NCI-H1694 (cell line): ENCODE measurements at regions not wholly inside any gene's neighbourhood (a gene's known extent, or its start where the extent isn't known, plus 50 kb on each side); places are given as distances from the start of the nearest gene placed in this dataset.

ENCODE experiments used
- DNase-seq: peaks from one replicate; lab custom pipeline; 2025; lab: John Stamatoyannopoulos, UW

DNA sequence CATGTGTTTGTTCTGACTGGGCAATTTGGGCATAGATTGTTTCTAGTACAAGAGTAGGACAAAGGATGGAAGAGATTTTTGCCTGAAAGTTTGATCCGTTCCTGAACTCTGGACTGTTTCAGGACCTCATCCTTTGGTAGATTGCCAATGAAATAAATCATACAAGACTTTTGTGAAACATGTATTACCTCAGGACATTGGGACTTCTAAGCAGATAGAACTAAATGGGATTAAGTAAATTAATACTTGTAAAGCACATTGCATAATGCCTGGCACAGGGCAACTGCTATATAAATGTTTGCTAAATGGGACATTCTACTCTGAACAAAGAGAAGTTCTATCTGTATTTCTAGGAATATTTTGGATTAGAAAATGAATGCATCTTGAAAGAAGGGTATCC is 164.8 kb upstream of the RPS6KA3 start:
- DNase-seq, result no peak

DNA sequence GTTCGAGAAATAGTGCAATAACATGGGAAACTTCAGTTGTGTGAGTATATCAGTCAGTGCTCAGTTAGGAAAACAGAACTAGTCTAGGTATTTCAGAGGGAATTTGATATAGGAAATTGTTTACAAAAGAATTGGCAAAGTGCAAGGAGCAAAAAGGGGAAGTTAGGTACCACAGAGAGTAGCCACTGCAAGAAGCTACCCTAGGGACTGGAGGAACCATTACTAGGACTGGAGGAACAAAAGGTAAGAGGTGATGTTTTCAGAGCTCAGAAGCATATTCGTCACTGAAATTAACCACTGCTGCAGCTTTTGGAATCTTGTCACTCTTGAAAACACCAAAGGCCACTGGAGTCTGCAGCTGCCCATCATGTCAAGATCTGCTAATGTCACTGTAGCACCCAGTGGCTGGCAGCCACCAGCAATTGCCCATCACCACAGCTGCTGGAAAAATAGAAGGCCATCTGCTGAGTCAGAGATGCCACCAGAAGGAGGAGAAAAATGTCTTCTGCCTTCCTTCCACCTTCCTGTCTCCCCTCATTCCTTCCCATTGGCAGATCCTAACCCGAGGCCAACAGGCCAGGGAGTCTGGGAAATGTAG is 160.6 kb upstream of the RPS6KA3 start:
- no peak for DNase-seq

DNA sequence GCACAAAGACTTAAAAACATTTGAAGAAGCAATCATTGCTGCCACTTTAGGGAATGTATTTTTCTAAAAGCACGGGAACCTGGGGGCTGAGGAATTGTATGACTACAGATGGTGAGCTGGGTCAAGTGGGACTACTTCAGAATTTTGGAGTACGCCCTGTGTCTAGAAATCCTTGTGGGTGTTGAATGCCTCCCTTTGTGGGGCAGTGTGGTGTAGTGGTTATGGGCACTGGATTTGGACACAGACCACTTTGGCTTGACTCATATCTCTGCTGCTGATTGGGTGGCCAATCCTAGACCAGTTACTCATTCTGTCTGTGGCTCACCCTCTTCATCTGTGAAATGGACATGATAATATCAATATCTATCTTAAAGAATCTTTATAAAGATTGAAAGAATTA is 155.0 kb upstream of the RPS6KA3 start:
- DNase-seq, result no peak

DNA sequence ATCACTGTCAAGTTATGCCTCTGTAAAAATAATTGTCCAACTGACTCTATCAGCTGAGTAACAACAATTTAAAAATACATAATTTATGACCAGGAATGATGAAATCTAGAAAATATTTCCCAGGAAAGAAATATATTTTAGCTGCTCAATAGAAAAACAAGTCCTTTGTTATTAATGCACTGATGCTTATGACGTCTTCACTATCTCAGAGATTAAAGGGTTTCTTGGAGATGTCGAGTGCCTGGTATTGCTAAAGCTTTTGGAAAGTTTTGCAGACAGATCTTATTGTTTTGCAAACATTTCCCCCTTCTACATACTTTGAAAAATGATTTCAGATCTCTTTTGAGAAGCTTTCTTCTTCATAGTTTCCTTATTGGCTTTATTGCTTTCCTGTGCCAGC is 154.6 kb upstream of the RPS6KA3 start:
- no peak for DNase-seq

DNA sequence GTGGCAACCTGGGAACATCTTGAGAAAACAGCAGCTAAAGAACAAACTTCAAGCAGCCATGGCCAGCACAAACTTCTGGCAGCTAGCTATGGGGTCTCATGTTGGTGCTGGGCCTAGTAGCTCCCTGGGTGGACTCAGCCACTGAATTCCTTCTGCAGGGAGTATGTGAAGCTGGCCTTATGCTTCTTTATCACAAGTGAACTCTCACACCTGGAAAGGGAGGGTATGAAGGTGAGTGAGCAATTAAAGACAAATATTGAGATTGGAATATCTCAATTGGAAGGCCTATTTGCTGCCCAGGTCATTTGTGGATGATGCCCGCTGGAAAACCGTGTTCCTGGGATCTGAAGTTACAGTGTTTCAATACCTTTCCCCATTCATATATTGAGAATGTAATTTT is 153.3 kb upstream of the RPS6KA3 start:
- no peak for DNase-seq

DNA sequence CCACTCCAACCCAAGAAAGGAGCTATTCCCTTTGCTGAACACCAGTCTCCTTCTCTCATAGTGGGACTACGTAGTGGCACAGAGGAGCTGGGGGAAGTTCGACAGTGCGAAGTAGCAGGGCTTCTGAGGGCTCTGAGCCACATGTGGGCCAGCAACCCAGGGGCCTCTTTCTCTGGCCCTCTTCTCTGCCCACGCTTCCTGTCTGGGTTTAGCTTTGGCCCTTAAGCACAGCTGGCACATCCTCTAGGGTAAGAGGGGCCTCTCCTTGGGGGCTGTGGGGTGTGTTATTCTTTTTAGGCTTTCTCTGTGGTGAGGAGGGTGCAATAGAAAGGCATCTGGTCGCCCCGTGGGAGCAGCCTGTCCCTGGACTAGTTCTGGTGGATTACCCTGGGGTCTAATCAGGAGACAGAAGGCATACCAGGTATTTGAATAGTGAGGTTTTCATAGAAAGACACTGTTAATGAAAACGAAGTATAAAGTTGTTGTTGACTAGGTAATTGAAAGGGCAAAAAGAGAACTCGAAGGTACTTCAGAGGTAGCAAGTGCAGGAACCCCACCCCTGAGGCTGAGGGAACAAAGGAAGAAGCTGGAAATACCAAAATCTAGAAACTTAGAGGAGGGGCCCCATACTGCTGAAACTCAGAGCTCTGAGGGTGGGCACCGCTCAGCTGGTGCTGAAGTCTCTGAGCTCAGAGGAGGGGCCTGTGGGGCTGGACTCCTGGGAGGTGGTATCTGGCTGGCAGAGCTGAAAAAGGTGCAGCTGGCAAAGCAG is 151.9 kb upstream of the RPS6KA3 start:
- no peak for DNase-seq

DNA sequence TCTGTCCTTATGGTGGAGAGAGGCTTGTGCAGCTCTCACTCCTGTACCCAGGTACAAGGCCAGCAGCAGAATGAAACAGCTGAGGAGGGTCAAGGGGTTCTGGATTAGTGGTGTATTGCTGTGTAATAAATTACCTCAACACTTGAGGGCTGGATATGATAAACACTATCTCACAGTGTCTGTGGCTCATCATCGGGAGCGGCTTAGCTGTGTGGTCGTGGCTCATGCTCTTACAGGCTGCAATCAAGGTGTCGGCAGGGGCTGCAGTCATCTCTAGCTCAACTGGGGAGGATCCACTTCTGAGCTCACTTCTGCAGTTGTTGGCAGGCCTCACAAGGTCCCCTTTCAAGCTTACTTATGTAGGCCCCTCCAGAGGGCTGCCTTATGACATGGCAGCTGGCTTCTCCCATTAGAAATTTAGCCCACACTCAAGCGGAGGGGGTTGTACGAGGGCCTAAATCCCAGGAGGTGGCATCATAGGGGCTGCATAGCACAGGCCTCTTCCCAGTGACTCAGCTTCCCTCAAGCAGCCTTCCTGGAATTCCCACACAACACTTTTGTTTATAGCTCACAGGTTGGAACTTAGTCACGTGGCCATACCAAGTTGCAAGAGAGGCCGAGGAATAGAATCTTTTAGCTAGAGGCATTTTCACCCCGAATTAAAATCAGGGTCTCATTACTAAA is 148.2 kb upstream of the RPS6KA3 start:
- DNase-seq, result no peak

DNA sequence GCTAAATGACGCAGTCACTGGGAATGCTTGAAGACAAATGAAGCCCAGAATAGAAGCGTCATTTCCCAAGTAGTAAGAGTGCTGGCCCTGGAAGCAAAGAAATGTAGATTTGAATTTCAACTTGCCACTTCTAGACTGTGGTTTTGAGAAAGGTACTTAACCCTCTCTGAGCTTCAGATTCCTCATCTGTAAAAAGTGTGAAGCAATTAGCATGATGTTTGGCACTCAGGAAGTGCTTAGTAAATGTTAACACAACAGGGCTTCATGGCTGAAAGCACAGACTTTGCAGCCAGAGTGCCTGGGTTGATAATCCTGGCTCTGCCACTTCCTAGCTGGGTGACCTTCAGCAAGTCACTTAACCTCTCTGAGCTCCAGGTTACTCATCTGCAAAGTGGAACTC is 147.4 kb upstream of the RPS6KA3 start:
- no peak for DNase-seq

DNA sequence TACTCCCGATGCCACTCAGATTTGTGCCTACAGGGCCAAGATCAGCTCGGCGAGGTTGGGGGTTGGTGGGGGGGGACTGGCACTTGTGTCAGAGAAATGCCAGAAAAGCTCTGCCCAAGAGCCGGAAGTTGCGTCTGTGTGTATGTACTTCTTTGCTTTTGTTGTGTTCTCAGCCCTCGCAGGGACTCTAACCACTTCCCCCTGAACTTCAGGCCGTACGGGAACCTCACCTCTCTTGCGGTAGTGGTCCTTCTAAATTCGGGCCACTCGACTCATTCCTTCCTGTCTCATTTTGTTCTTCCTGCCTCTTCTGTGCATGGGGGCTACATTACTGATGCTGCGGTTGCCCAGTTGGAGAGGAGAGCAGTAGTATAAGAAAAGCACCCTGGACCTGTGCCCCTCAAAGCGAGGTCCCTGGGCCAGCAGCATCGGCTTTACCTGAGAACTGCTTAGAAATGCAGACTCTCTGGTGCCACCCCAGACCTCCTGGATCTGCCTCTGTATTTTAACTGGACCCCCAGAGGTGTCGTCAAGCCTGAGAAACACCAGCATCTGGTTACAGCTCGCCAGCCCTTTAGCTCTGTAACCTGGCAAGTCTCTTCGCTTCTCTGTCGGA is 146.3 kb upstream of the RPS6KA3 start:
- no peak for DNase-seq

DNA sequence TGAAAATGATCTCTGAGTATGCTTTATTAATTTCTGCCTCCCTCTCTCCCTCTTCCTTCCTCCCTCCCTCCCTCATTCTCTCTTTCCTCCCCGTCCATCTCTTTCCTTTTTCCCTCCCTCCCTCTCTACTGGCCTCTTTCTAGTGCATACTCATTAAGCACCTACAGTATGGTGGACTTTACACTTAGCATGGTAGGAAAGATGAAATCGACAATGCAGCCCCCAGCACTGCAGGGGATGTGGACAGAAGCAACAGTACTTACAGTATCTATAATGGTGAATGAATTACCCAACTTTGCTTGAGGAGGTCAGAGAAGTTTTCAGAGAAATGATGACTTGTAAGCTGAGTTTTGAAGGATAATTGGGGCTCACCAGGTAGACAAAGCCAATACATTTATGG is 143.8 kb upstream of the RPS6KA3 start:
- no peak for DNase-seq

DNA sequence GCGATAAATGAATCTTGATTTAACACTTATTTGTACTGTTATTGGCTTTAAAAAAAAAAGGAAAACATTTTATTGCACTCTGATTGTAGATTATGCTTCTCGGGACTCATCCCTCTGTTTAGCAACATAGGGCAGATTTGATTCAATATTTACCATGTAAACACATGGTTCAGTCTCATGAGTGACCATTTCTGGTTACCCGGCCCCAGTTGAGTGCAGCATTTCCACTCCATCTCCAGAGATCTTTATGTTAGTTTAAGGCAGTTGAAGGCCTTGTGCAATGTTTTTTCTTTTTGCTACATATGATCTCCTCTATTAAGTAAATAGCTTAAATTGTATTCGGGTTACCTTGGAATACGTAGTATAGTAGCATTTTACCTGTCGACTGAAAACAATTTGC is 143.3 kb upstream of the RPS6KA3 start:
- DNase-seq, result no peak

DNA sequence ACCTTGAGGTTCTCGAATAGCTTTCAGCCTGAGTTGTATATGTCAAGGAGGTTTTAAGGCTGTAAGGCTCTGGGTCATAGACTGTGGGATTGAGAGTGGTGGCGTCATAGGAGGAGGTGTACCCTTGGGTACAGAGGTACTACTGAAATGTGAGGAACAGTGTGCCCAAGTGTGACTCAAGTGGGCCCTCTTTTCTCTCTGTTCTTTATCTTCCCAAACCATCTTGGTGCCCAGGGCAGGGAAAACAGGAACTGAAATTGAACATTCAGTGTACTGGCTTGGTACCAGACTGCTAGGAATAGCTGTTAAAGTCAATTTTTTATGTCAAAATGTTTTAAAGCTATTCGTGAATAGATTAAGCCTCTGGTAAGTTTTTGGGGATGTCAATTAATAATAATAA is 136.2 kb upstream of the RPS6KA3 start:
- DNase-seq, result no peak

DNA sequence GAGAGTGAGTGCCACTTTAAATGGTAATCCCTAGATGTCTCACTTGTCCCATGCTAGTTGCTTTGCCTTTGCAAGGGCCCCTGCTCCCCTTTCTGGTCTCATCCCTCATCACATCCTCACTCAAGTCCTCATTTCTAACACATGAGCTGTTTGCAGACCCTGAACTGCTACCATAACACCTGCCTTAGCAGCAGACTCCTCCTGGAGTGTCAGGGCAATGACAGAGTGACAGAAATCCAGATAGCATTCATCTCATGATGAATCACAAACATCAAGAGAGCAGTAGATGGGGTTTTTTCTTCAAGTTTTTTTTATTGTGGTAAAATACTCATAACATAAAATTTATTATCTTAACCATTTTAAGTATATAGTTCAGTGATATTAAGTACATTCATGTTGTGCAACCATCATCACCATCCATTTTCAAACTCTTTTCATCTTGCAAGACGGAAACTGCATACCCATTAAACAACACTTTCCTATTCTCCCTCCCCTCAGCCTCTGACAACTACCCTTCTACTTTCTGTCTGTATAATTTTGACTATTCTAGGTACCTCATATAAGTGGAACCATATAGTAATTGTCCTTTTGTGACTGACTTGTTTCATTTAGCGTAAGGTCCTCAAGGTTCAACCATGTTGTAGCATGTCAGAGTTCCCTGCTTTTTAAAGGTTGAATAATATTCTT is 133.2 kb upstream of the RPS6KA3 start:
- no peak for DNase-seq

DNA sequence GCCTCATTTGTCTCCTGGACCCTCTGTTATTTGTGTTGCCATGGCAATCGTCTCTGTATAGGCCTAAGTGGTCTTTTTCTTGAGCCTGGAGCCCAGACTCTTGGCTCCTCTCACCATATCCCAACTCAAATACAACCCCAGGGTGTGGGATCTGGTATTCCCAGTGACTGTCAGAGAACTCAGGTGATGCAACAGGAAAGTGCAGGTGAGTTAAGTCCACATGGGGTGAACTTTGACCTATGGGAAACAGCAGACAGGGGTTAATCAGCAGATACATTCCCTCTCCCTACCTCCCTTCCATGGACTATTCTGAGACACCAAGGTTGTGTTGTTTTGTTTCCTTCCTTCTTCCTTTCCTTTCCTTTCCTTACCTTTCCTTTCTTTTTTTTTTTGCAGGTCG is 130.9 kb upstream of the RPS6KA3 start:
- DNase-seq, result no peak

DNA sequence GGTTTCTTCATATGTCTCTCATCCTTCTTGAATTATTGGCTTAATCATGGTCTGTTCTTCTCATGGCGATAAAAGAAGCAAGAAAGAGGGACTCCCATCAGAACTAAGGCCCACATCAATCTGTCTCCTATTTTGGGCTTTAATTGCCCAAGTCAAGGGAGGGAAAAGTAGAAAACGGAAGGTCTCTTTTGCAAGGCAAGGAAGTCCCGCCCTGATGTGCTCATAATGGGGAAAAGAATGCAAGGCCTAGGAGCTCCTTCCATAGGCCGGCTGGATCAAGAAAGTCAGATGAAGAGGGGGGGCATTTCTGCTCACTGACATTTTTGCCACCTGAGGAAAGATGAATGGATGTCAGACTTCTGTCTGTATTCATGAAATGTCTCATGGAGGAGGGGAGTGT is 127.7 kb upstream of the RPS6KA3 start:
- no peak for DNase-seq

DNA sequence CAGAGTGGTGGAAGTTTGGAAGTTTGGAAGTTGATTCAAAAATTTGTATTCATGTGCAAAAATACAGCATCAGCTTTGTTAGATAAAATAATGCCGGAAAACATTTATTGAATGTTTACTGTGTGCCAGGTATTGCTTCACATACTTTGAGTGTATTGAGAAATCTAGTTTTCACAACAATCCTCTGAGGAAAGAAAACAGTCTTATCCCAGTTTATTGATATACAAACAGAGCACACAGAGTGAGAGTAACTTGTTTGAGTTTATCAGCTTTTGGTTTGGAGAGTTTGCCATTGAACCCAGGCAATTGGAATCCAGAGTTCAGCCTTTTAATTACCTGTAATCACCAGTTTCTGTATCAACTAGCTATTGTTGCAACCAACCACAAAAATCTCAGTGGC is 127.2 kb upstream of the RPS6KA3 start:
- no peak for DNase-seq

DNA sequence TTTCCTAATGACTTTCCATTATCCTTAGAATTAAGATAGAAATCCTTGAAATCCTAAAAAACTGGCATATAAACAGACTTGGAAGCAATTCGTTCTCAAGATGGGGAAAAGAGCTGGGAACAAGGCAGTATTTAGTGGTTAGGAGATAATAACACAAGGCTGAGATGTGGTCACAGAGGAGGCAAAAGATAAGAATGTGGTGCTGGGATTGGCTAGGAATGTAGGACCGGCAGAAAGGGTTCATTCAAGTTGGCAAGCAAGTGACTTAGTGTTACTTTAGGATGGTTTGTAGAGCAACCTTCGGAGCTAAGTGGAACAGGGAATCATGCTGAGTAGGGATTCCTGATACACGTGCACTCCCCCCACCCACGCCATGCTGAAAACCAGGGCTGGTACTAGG is 121.9 kb upstream of the RPS6KA3 start:
- DNase-seq, result no peak

DNA sequence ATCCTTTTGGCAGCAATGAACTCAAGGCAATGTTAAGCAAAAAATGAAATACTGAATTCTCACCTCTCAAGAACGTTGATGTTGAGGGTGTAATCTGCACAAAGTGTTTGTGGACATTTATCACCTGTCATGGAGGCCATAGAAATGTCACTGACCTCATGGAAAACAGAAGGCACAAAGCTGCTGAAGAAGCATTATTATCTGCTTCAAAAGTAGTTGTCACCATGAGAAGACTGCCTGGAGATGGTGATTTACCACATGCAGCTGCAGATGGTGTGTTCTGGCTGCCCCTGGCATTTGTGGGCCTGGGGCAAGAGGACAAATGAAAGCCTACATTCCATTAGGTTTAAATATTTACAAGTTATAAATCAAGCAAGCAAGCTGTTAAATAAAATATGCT is 116.8 kb upstream of the RPS6KA3 start:
- no peak for DNase-seq

DNA sequence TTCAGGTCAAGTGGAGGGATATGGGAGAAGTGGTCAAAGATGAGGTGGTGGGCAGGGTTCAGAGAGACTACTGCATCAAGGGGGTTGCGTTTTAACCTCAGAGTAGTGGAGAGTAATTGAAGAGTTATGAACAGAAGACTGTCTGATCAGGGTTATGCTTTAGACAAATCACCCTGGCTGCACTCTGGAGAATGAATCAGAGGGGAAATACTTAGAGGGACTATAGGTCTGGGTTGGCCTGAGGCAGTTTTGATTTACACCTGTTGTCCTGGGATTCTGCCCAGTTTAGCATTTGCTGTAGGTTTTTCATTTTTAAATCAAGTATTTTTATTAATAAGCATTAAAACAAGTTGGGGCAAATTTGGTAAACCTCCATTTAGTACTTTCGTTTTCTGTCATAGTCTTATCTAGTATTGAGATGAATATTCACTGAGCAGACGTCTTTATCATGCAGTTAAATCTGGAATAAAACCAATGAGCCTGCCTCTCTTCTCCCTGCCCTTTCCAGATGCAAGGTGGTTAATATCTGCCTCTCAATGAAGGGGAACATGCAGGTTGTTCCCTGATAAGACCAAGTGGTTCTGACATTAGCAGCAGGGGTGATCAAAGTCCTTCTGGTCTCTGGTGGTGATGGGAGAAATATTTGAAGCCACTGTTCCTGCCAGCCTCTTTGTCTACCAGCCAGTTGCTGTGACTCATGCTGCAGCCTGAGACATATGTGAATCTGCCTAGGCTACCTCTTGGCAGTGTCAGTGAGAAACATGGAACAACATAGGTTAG is 116.0 kb upstream of the RPS6KA3 start:
- no peak for DNase-seq

DNA sequence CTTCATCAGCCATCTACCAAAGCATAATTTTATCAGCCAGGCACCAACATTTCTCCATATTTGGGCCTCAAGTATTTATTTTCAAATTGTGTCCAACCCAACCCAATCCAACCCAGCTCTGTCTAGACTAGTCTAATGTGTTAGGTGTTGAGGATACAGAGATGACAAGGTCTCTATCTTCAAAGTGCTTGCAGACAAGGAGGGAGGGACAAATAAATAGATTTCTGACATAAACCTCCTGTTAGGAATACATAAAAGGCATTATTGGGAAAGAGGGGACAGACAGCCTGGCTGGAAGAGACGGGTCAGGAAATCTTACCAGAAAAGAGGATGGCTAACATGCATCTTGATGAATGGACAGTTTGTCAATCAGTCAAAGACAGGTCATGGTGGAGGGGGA is 115.4 kb upstream of the RPS6KA3 start:
- DNase-seq, result no peak

DNA sequence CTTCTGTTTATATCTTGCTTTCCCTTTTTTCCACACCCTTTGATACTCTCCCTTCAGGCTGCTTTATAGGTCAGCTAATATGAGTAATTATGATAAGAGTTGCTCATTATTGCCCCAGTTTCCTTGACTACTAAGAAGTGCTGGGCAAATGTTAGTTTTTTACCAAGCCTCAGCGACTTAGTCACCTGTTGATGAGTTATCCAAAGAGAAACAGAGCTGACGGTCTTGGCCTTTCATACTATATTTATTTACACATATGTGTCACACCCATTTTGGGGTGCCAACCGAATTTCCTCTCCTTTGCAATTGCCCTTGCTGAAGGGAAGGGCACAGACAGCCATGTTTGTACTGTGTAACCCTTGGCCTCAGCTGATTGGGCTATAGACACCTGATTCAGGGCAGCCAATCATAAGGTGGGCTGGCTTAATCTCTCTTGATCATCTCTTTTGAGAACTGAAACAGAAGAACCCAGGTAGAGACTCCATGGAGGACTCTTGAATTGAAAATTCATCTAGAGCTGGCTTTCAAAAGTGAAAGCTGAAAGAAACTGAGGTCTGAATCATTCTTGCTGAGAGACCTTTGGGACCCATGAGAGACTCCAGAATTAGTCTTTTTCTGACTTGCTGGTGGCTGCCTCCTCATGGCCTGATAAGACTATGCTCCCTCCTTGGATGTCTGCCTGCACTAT is 111.7 kb upstream of the RPS6KA3 start:
- DNase-seq, result no peak
